ENCODE measurements at regions not wholly inside any gene's neighbourhood (a gene's known extent, or its start where the extent isn't known, plus 50 kb on each side); places are given as distances from the start of the nearest gene placed in this dataset.

- Mint-ChIP-seq H3K4me3 (no peak overlapping the region), H3K27me3 (ENCODE audit: insufficient read depth) (peaks cover 11% of the 10 kb centered on the region), H3K27ac (no peak overlapping the region), H3K36me3 (ENCODE audit: low read depth) (no peaks in the 10 kb centered on the region), H3K9me3 (no peaks in the 10 kb centered on the region), H3K4me1 (peaks cover 13% of the 10 kb centered on the region)
- H3K9me3 ChIP-seq (ENCODE audit: control insufficient read depth, low read length): no peaks in the 10 kb centered on the region
- no peak overlapping the region for H3K27ac ChIP-seq (ENCODE audit: low read depth, low read length)
- H3K27me3 ChIP-seq (ENCODE audit: control insufficient read depth, insufficient read depth, low read length, poor library complexity, severe bottlenecking): peaks cover 7% of the 10 kb centered on the region
- no peak overlapping the region for H3K9ac ChIP-seq (ENCODE audit: extremely low read depth, low read length, poor library complexity, severe bottlenecking)
- TF ChIP-seq, protein P1, sequence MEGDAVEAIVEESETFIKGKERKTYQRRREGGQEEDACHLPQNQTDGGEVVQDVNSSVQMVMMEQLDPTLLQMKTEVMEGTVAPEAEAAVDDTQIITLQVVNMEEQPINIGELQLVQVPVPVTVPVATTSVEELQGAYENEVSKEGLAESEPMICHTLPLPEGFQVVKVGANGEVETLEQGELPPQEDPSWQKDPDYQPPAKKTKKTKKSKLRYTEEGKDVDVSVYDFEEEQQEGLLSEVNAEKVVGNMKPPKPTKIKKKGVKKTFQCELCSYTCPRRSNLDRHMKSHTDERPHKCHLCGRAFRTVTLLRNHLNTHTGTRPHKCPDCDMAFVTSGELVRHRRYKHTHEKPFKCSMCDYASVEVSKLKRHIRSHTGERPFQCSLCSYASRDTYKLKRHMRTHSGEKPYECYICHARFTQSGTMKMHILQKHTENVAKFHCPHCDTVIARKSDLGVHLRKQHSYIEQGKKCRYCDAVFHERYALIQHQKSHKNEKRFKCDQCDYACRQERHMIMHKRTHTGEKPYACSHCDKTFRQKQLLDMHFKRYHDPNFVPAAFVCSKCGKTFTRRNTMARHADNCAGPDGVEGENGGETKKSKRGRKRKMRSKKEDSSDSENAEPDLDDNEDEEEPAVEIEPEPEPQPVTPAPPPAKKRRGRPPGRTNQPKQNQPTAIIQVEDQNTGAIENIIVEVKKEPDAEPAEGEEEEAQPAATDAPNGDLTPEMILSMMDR (conservative IDR thresholded peaks at IDR 0.05): no peak
- DNase-seq: no peak
- H3K4me3 ChIP-seq (ENCODE audit: low read length): no peak overlapping the region
- WGBS, 2 experiments (ENCODE audit: insufficient coverage in 1 of 2, insufficient read length in 1 of 2): 79 to 84% methylated on average over 5 to 6 of the region's 6 CpGs
- H3K36me3 ChIP-seq (ENCODE audit: control insufficient read depth, insufficient read depth, low read length): no peaks in the 10 kb centered on the region
- H3K4me1 ChIP-seq (ENCODE audit: control insufficient read depth, insufficient read depth, low read length): no peaks in the 10 kb centered on the region
Measured at GRCh38 chr5:154132718-154133307, 57.7 kb upstream of the GALNT10 start.

DNA sequence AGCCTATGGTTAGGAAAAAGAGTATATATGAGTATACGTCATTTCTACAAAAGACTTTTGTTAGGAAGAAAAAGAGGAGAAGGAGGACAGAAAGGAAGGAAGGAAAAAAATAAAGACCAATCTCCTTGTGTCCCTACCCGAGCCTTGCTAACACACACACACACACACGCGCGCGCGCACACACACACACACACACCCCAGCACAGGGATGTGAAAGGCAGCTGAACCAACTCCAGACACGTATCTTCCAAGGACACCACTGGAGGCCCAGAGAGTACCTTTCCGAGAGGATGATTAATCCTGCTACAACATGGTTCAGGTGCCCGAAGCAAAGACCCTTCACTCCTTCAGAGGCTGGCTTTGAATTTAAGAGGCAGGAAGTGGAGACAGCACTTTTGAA lies 56.9 kb upstream of the GALNT10 start:
- Mint-ChIP-seq H3K4me3 (no peak overlapping the region), H3K9me3 (no peaks in the 10 kb centered on the region), H3K36me3 (ENCODE audit: low read depth) (no peaks in the 10 kb centered on the region), H3K27ac (no peak overlapping the region), H3K4me1 (peaks cover 15% of the 10 kb centered on the region), H3K27me3 (ENCODE audit: insufficient read depth) (peaks cover 11% of the 10 kb centered on the region)
- Histone ChIP-seq H3K36me3 (ENCODE audit: control insufficient read depth, insufficient read depth, low read length) (no peaks in the 10 kb centered on the region), H3K4me3 (ENCODE audit: low read length) (no peak overlapping the region), H3K27ac (ENCODE audit: low read depth, low read length) (no peak overlapping the region), H3K9ac (ENCODE audit: extremely low read depth, low read length, poor library complexity, severe bottlenecking) (no peak overlapping the region), H3K4me1 (ENCODE audit: control insufficient read depth, insufficient read depth, low read length) (no peaks in the 10 kb centered on the region), H3K9me3 (ENCODE audit: control insufficient read depth, low read length) (no peaks in the 10 kb centered on the region), H3K27me3 (ENCODE audit: control insufficient read depth, insufficient read depth, low read length, poor library complexity, severe bottlenecking) (peaks cover 7% of the 10 kb centered on the region)
- WGBS, 2 experiments (ENCODE audit: insufficient coverage in 1 of 2, insufficient read length in 1 of 2): 95 to 100% methylated on average over 1 to 10 of the region's 10 CpGs
- TF ChIP-seq, protein P1 (conservative IDR thresholded peaks at IDR 0.05): no peak
- DNase-seq: no peak

- no peaks in the 10 kb centered on the region for H3K9me3 Mint-ChIP-seq
- Histone ChIP-seq H3K9me3 (ENCODE audit: control insufficient read depth, low read length) (no peaks in the 10 kb centered on the region), H3K9ac (ENCODE audit: extremely low read depth, low read length, poor library complexity, severe bottlenecking) (no peak overlapping the region), H3K4me1 (ENCODE audit: control insufficient read depth, insufficient read depth, low read length) (no peaks in the 10 kb centered on the region), H3K36me3 (ENCODE audit: control insufficient read depth, insufficient read depth, low read length) (no peaks in the 10 kb centered on the region), H3K4me3 (ENCODE audit: low read length) (no peak overlapping the region), H3K27ac (ENCODE audit: low read depth, low read length) (no peak overlapping the region), H3K27me3 (ENCODE audit: control insufficient read depth, insufficient read depth, low read length, poor library complexity, severe bottlenecking) (peaks cover 12% of the 10 kb centered on the region)
- H3K4me1 Mint-ChIP-seq: peaks cover 19% of the 10 kb centered on the region
- DNase-seq: no peak
- H3K4me3 Mint-ChIP-seq: no peak overlapping the region
- no peak overlapping the region for H3K27ac Mint-ChIP-seq
- WGBS, 2 experiments (ENCODE audit: insufficient coverage in 1 of 2, insufficient read length in 1 of 2): 89 to 91% methylated on average over 2 of the region's 2 CpGs
- TF ChIP-seq, protein P1 (conservative IDR thresholded peaks at IDR 0.05): no peak
- H3K27me3 Mint-ChIP-seq (ENCODE audit: insufficient read depth): peaks cover 14% of the 10 kb centered on the region
- H3K36me3 Mint-ChIP-seq (ENCODE audit: low read depth): no peaks in the 10 kb centered on the region
Measured at GRCh38 chr5:154134499-154134898, 56.0 kb upstream of the GALNT10 start.
